Left kidney (tissue), 1 donor: ENCODE measurements at regions not wholly inside any gene's neighbourhood (a gene's known extent, or its start where the extent isn't known, plus 50 kb on each side); places are given as distances from the start of the nearest gene placed in this dataset.

Source experiments
- DNase-seq: peaks from one replicate; pipeline ENCODE4 v3.0.0-alpha.2; 2013

- DNase-seq, result no peak
Observed at GRCh38 chr13:71967990-71968389, 101.0 kb upstream of the DACH1 start.

- no peak for DNase-seq
Observed at GRCh38 chr13:71964491-71965100, 97.6 kb upstream of the DACH1 start.

GRCh38 chr13:71962735-71963134, 95.7 kb upstream of the DACH1 start:
- DNase-seq, result no peak

GRCh38 chr13:71962126-71962525, 95.1 kb upstream of the DACH1 start:
- no peak for DNase-seq

- DNase-seq, result no peak
Observed at GRCh38 chr13:71949441-71949840, 82.4 kb upstream of the DACH1 start.

GRCh38 chr13:71939186-71939585, 72.2 kb upstream of the DACH1 start:
- DNase-seq, result no peak

- DNase-seq, result no peak
Observed at GRCh38 chr13:71935166-71935840, 68.3 kb upstream of the DACH1 start.

GRCh38 chr13:71924931-71925330, 57.9 kb upstream of the DACH1 start:
- DNase-seq, result no peak

GRCh38 chr13:71922194-71922593, 55.2 kb upstream of the DACH1 start:
- DNase-seq, result no peak
